Uterus (tissue), 2 donors: ENCODE measurements at regions not wholly inside any gene's neighbourhood (a gene's known extent, or its start where the extent isn't known, plus 50 kb on each side); places are given as distances from the start of the nearest gene placed in this dataset.

ENCODE experiments used
- POLR2A ChIP-seq, 2 donors: fragments of 450-650 bp; IDR thresholded peaks; one replicate each; pipeline ENCODE4 v1.6.1; 2016; ENCODE audit warnings: antibody characterized with exemption in 2 of 2, mild to moderate bottlenecking in 1 of 2, moderate library complexity in 1 of 2
- TF ChIP-seq, protein P1 (sequence below), 4 experiments: fragments of 200-600 bp in 2 of 4; fragments of 450-650 bp in 2 of 4; sonication (generic) in 2 of 4; IDR thresholded peaks; one replicate each; pipeline ENCODE4 v1.5.1; 2016 to 2019; ENCODE audit warnings: antibody characterized with exemption in 4 of 4, mild to moderate bottlenecking in 2 of 4, moderate library complexity in 1 of 4

DNA sequence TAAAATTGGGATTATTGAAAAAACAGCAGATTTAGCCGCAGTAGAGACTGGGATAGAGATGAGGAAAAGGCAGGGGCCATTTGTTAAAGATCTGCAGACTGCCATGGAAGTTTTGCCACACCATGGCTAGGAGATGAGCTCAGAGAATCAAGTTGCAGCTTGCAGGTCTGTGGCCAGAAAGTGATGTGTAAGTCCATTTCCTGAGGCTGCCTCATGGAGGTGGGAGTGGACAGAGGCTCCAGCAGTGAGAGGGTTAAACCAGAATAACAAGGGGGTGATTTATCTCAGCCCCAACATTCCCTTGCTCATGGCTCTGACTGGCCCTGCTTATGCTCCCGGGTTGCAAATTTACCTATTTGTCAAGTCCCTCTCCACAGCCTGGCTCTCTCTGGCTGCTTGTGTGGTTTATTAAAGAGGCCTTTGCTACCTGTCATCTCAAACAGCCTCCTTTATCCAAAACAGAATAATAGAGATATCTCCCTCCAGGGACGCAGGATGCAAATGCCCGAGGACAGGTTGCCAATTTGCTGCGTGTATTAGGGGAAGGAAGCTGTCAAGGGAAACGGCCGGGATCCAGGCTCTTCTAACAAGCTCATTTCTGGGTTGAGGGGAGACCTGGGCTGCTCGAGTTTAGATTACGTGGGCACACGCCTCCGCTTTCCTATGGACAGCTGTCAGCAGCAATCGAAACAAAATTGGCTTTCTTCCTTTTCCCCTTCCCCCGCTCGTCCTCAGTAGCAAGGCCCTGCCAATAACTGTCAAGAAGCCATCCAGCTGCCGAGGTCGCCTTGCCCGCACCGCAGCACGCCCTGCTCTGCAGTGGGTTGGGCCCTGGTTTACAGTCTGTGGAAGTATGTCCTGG is 72.8 kb upstream of the PITX1 start:
- TF ChIP-seq, protein P1, sequence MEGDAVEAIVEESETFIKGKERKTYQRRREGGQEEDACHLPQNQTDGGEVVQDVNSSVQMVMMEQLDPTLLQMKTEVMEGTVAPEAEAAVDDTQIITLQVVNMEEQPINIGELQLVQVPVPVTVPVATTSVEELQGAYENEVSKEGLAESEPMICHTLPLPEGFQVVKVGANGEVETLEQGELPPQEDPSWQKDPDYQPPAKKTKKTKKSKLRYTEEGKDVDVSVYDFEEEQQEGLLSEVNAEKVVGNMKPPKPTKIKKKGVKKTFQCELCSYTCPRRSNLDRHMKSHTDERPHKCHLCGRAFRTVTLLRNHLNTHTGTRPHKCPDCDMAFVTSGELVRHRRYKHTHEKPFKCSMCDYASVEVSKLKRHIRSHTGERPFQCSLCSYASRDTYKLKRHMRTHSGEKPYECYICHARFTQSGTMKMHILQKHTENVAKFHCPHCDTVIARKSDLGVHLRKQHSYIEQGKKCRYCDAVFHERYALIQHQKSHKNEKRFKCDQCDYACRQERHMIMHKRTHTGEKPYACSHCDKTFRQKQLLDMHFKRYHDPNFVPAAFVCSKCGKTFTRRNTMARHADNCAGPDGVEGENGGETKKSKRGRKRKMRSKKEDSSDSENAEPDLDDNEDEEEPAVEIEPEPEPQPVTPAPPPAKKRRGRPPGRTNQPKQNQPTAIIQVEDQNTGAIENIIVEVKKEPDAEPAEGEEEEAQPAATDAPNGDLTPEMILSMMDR (IDR thresholded peaks at IDR 0.05): no peak
- TF ChIP-seq POLR2A (IDR thresholded peaks at IDR 0.05): no peak
